HG02571 (cell line): ENCODE measurements at regions not wholly inside any gene's neighbourhood (a gene's known extent, or its start where the extent isn't known, plus 50 kb on each side); places are given as distances from the start of the nearest gene placed in this dataset.

Source experiments
- ATAC-seq: cut with Tn5 transposase; IDR thresholded peaks from one replicate; pipeline ENCODE4 v1.9.1; 2021; ENCODE audit warnings: mild to moderate bottlenecking, moderate library complexity; ENCODE audit not compliant: unreplicated experiment

DNA sequence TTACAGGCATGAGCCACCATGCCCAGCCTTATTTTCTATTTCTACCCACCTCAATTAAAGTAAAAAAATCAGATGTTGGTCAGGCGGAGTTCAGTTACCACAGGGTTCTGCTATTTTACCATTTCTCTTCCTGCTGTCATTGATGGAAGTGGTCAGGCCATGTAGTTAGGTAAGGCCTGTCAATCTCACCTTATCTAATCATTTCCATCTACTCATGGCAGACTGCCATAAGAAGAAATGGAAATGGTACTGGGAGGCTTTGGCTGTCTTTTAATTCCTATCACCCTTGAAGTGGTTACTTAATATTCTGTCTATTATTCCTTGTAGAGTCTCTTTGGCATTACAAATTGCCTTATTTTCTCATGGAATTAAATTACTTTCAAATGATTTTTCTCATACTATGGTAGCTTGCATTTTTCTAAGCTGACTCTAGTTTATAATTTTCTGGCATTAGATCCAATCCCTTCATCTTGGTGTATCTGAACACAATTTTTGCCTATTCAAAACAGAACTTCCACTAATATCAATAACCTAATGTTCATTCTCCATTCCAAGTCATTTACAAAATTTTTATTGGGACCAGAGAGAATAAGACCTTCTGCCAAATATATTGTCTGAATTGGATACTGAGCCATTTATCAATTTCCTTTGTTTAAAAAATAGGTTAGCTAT lies 198.7 kb downstream of the DACT1 start:
- ATAC-seq = no peak

DNA sequence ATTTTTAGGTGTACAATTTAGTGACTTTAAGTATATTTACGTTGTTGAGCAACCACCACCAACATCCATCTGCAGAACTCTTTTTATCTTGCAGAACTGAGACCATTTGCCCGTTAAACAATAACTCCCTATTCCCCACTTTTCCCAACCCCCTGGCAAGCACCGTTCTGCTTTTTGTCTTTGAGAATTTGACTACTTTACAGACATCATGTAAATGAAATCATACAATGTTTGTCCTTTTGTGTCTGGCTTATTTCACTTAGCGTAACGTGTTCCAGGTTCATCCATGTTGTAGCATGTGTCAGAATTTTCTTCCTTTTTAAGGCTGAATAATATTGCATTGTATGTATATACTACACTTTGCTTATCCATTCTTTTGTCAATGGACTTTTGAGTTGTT lies 201.5 kb downstream of the DACT1 start:
- no peak for ATAC-seq

DNA sequence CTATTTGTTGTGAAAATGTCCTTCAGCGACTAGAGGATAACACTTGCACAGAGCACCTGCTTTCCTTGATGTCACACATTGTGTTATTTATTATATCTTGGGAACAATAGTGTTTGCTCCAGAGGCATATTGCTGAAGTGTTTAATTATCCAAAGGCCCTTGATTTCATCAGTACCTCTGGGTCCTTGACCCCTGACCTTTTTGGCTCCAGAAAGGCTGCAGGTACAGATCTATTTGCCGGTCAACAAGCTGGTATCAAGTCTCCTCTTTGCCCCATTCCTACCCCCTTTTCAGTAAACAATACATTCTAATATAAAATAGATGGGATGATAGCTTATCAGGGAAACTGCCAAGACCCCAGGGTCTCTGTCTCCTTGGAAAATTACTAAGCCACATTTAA lies 206.8 kb downstream of the DACT1 start:
- no peak for ATAC-seq

- no peak for ATAC-seq
Observed at GRCh38 chr14:58846682-58847465, 209.1 kb downstream of the DACT1 start.

GRCh38 chr14:58848365-58848764 lies 210.6 kb downstream of the DACT1 start:
- ATAC-seq = no peak

GRCh38 chr14:58849601-58850000 lies 211.8 kb downstream of the DACT1 start:
- ATAC-seq = no peak

DNA sequence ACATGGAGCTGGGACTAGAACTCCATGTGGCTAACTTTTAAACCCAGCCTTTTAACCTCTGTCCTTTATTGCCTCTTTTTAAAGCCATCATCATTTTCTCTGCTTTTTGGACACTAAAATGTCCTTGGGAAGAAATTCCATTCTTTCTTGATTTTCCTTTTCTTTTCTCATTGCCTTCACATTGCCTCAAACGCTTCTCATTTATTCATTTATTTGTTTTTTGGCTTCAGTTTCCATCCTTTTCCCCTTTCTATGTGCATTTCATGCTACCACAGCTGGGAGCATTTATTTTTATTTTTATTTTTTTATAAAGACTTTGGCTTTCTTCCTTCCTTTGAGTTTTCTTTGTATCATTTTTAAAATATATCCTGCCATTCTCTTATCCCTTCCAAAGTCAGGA lies 212.2 kb downstream of the DACT1 start:
- ATAC-seq = no peak

- no peak for ATAC-seq
Observed at GRCh38 chr14:58861586-58861985, 223.8 kb downstream of the DACT1 start.

DNA sequence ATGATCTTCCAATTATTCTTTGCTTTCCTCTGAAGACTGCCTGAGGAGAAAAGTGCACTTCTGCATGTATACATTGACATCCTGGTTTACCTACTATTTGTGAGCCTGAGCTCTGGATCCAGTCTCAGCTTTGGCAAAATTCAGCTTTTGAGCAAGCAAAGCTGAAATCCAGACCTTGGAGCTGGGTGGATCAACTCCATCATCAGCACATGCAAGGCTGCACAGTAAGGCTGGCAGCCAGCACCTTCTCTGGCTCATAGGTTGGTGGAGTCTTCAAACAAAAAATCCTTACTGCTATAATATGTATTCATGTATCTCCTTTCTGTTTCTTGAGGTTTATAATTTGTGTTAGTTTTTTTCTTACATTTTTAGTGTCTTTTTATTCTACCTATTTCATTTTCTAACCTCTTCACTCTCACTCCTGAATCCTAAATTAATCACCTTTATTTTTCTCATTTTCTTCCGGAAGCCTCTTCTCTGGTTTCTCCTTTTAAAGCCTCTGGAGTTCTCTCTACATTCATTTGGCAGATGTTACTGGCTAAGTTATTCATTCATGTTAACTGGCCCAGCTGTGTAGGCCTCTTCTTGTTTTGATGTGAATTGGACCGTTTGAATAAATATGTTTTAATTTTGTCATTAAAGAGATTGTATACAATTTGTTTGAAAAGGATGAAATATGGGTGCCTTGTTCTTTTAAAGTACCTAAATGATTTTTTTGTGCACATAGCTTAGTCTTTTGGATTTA lies 224.8 kb downstream of the DACT1 start:
- ATAC-seq = no peak

- no peak for ATAC-seq
Observed at GRCh38 chr14:58863661-58864345, 226.0 kb downstream of the DACT1 start.

- ATAC-seq = no peak
Observed at GRCh38 chr14:58864751-58865513, 227.2 kb downstream of the DACT1 start.

DNA sequence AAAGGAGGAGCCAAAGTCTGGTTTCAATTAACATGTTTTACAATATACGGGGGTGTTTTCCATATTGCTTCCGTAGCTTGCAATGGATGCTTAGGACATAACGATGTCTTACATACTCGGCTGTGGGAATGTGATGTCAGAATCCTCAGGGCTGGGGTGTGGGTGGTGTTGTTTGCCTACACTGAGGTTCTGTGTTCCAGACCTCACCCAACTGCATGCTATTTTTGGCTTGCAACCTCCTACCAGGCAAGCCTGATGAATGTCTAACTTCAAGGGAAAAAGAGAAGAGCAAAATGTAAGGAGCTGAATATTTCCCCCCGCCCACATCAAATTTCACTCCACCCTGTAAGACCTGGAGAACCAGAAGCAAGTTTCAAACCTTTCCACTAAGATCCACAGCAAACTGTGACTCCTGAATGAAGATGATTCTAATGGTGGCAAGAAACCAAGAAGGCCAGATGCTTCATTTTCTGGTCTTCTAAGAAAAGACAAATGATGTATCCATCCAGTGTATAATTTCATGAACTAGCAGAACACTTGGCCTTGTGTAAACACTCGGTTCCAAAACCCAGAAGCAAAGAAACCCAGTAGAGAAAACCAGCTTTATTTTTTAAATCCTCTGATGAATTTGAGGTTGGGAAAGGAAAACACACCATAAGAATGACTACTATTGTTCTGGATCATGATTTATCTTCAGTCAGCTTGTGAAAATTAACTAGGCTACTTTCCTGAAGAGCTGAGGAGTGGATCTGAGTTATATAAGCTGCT lies 227.9 kb downstream of the DACT1 start:
- ATAC-seq = no peak

- no peak for ATAC-seq
Observed at GRCh38 chr14:58866391-58866790, 228.6 kb downstream of the DACT1 start.

DNA sequence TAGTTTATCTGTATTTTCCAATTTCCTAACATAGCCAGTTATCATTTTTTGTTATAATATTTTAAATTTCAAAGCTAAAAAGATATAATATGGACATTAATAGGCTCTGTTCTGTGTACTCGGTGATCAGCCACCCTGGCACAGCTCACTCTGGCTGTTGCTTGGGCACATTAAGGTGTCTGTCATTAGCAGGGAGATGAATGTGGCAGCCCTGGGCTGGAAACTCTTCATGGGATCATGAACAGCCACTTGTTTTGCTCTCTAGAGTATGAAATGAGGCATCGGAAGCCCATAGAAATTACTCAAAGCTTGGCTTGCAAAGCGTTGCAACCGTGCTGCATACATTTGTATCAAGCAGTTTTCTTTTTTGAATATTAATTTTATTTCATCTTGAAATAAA lies 233.2 kb downstream of the DACT1 start:
- ATAC-seq = no peak

- no peak for ATAC-seq
Observed at GRCh38 chr14:58871573-58871972, 233.8 kb downstream of the DACT1 start.

DNA sequence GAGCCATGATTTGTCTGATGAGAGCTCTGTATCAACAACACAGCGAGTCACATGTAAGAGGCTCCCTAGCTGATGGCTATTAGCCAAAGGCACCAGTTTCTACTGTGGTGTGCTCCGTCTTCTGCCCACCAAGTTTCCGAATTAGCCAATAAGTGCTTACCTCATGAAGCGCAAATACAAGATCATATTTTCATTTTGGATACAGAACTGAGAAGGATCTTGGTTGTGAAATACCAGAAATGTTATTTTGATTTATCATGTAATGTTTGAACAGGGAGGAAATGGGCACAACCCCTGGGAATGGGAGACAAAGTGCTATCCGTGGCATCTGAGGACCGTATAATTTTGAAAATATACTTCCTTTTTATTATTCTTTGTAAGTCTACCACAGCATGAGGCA lies 234.3 kb downstream of the DACT1 start:
- no peak for ATAC-seq

GRCh38 chr14:58873228-58873953 lies 235.6 kb downstream of the DACT1 start:
- no peak for ATAC-seq

- ATAC-seq = no peak
Observed at GRCh38 chr14:58875613-58876012, 237.9 kb downstream of the DACT1 start.

DNA sequence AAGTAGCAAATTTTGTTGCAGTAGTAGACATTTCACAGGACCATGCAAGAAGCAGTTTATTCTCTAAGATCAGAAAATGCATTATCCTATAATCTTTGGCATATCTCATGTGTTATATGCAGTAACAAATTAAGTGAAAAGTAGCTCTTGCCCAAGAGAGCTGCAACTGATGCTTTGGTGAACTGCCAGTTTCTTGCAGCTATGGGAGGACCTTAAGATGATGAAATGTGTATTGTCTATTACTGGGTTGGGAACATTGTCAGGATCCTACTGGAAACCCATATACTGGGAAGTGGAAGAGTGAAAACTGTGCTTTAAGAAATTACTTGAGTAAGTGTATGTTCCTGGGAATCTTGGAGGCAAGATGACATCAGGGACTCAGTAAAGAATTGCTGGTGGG lies 238.8 kb downstream of the DACT1 start:
- no peak for ATAC-seq
